ENCODE measurements at regions not wholly inside any gene's neighbourhood (a gene's known extent, or its start where the extent isn't known, plus 50 kb on each side); places are given as distances from the start of the nearest gene placed in this dataset.

DNA sequence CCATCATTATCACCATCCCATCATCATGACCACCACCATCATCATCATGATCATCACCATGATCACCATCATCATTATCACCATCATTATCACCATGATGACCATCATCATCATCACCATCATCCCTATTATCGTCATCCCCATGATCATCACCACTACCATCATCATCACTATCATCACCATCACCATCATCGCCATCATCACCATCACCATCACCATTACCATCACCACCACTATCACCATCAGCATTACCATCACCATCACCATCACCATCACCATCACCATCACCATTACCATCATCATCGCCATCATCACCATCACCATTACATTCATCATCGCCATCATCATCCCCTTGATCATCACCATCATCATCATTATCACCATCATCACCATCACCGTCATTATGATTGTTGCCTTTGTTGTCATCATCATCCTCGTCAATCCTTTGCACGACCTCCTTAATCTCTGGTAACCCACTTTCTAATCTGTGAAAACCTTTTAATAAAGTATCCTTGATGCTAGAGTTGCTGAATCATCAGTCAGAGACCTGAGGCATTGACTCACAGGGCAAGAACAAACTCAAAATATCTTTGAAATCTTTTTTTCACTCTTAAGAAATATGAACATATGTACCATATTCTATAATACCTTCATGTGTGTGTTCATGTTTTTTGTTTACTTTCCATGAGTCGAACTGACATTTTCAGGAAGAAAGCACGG is 116.3 kb upstream of the FOXF1 start:
- BruUV-seq (replicated peaks) = no TSS peak
- POLR2A ChIA-PET = no interaction called here
- CTCF ChIA-PET = no interaction called here

DNA sequence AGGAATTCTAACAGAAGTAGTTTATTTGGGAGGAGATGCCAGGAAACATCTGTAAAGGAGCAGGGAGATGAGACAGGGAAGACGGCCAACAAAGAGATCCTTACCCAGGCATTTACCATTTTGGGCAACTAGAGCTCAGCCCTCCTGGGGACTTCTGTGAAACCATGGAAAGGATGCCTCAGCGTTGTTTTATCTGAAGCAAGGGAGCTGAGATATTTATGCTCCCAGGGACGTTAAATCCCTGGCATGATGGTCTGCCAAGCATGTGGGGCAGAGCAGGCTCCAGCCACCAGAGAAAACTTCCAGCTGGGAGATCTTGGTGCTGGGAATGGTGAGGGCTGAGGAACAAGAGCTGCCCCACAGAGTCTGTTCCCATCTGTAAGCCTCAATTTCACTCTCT is 114.8 kb upstream of the FOXF1 start:
- Mint-ChIP-seq H3K4me1 (ENCODE audit: low read depth, unreplicated experiment) (no peaks in the 10 kb centered on the region), H3K27me3 (ENCODE audit: insufficient read depth, unreplicated experiment) (no peaks in the 10 kb centered on the region), H3K9me3 (ENCODE audit: unreplicated experiment) (no peaks in the 10 kb centered on the region), H3K27ac (ENCODE audit: unreplicated experiment) (no peak overlapping the region), H3K36me3 (ENCODE audit: insufficient read depth, unreplicated experiment) (no peaks in the 10 kb centered on the region), H3K4me3 (ENCODE audit: unreplicated experiment) (no peak overlapping the region)
- no TSS peak for BruUV-seq (replicated peaks)
- DNase-seq = no peak
- ChIA-PET CTCF (no interaction called here), POLR2A (no interaction called here)
- Histone ChIP-seq H3K4me1 (no peaks in the 10 kb centered on the region), H3K36me3 (ENCODE audit: control insufficient read depth, insufficient read depth, low read length) (no peaks in the 10 kb centered on the region), H3K27me3 (replicated peaks; ENCODE audit: control insufficient read depth, insufficient read depth, low read length) (no peaks in the 10 kb centered on the region), H3K4me3 (ENCODE audit: low read depth, low read length) (no peak overlapping the region), H3K9me3 (no peaks in the 10 kb centered on the region)
- TF ChIP-seq, protein P1, sequence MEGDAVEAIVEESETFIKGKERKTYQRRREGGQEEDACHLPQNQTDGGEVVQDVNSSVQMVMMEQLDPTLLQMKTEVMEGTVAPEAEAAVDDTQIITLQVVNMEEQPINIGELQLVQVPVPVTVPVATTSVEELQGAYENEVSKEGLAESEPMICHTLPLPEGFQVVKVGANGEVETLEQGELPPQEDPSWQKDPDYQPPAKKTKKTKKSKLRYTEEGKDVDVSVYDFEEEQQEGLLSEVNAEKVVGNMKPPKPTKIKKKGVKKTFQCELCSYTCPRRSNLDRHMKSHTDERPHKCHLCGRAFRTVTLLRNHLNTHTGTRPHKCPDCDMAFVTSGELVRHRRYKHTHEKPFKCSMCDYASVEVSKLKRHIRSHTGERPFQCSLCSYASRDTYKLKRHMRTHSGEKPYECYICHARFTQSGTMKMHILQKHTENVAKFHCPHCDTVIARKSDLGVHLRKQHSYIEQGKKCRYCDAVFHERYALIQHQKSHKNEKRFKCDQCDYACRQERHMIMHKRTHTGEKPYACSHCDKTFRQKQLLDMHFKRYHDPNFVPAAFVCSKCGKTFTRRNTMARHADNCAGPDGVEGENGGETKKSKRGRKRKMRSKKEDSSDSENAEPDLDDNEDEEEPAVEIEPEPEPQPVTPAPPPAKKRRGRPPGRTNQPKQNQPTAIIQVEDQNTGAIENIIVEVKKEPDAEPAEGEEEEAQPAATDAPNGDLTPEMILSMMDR (IDR thresholded peaks at IDR 0.05; ENCODE audit: insufficient read depth in 1 of 2, low read depth in 1 of 2, low read length in 1 of 2, severe bottlenecking in 1 of 2, unreplicated experiment in 1 of 2) = no peak
- intact Hi-C loops (cut with micrococcal nuclease; ENCODE audit: unreplicated experiment) = no loop called here

More for the DNA sequence above, 116.3 kb upstream of the FOXF1 start:
- Histone ChIP-seq H3K4me1 (no peaks in the 10 kb centered on the region), H3K4me3 (ENCODE audit: low read depth, low read length) (no peak overlapping the region), H3K36me3 (ENCODE audit: control insufficient read depth, insufficient read depth, low read length) (no peaks in the 10 kb centered on the region), H3K9me3 (no peaks in the 10 kb centered on the region), H3K27me3 (replicated peaks; ENCODE audit: control insufficient read depth, insufficient read depth, low read length) (no peaks in the 10 kb centered on the region)
- H3K36me3 Mint-ChIP-seq (ENCODE audit: insufficient read depth, unreplicated experiment) = no peaks in the 10 kb centered on the region
- H3K27me3 Mint-ChIP-seq (ENCODE audit: insufficient read depth, unreplicated experiment) = peaks cover 3% of the 10 kb centered on the region
- intact Hi-C loops (cut with micrococcal nuclease; ENCODE audit: unreplicated experiment) = no loop called here
- no peak for DNase-seq
- H3K9me3 Mint-ChIP-seq (ENCODE audit: unreplicated experiment) = no peaks in the 10 kb centered on the region
- no peaks in the 10 kb centered on the region for H3K4me1 Mint-ChIP-seq (ENCODE audit: low read depth, unreplicated experiment)
- no peak overlapping the region for H3K27ac Mint-ChIP-seq (ENCODE audit: unreplicated experiment)
- H3K4me3 Mint-ChIP-seq (ENCODE audit: unreplicated experiment) = no peak overlapping the region
- TF ChIP-seq, protein P1 (IDR thresholded peaks at IDR 0.05; ENCODE audit: insufficient read depth in 1 of 2, low read depth in 1 of 2, low read length in 1 of 2, severe bottlenecking in 1 of 2, unreplicated experiment in 1 of 2) = no peak

DNA sequence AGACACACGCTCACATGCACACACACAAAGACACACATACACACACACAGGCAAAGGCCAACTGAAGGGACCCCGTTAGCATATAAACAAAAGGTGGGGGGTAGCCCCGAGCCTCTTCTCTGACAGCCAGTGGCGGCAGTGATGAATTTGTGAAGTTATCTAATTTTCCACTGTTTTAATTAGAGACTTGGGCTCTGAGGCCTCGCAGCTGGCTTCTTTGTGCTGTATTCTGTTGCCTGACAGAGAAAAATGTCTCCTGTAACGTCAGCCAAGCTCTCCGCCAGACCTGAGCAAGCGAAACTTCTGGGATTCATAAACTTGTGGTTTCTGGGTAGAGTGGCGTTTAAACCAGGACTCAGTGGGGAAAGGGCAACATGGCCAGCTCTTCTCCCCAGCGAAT is 113.9 kb upstream of the FOXF1 start:
- H3K4me1 Mint-ChIP-seq (ENCODE audit: low read depth, unreplicated experiment) = no peaks in the 10 kb centered on the region
- no TSS peak for BruUV-seq (replicated peaks)
- H3K27me3 Mint-ChIP-seq (ENCODE audit: insufficient read depth, unreplicated experiment) = no peaks in the 10 kb centered on the region
- Histone ChIP-seq H3K9me3 (no peaks in the 10 kb centered on the region), H3K4me3 (ENCODE audit: low read depth, low read length) (no peak overlapping the region), H3K36me3 (ENCODE audit: control insufficient read depth, insufficient read depth, low read length) (no peaks in the 10 kb centered on the region), H3K4me1 (no peaks in the 10 kb centered on the region), H3K27me3 (replicated peaks; ENCODE audit: control insufficient read depth, insufficient read depth, low read length) (no peaks in the 10 kb centered on the region)
- DNase-seq = no peak
- no peak overlapping the region for H3K4me3 Mint-ChIP-seq (ENCODE audit: unreplicated experiment)
- ChIA-PET CTCF (no interaction called here), POLR2A (no interaction called here)
- TF ChIP-seq, protein P1 (IDR thresholded peaks at IDR 0.05; ENCODE audit: insufficient read depth in 1 of 2, low read depth in 1 of 2, low read length in 1 of 2, severe bottlenecking in 1 of 2, unreplicated experiment in 1 of 2) = no peak
- intact Hi-C loops (cut with micrococcal nuclease; ENCODE audit: unreplicated experiment) = no loop called here
- H3K36me3 Mint-ChIP-seq (ENCODE audit: insufficient read depth, unreplicated experiment) = no peaks in the 10 kb centered on the region
- no peaks in the 10 kb centered on the region for H3K9me3 Mint-ChIP-seq (ENCODE audit: unreplicated experiment)
- no peak overlapping the region for H3K27ac Mint-ChIP-seq (ENCODE audit: unreplicated experiment)
